Stimulated activated CD8-positive, alpha-beta memory T cell treated with anti-CD3 and anti-CD28 coated beads, Interleukin-15, amount 100 ng/mL, for 48 hours (primary cell): ENCODE measurements at regions not wholly inside any gene's neighbourhood (a gene's known extent, or its start where the extent isn't known, plus 50 kb on each side); places are given as distances from the start of the nearest gene placed in this dataset.
"Not testable (repeated sequence)": the region's sequence is repeated elsewhere in the genome, so short reads cannot be mapped to it uniquely, and the experiment has no call there.

Experiments
- DNase-seq, 2 donors: peaks; one replicate each; pipeline ENCODE4 v3.0.0-alpha.2; 2020; ENCODE audit warnings: low read depth in 2 of 2

DNA sequence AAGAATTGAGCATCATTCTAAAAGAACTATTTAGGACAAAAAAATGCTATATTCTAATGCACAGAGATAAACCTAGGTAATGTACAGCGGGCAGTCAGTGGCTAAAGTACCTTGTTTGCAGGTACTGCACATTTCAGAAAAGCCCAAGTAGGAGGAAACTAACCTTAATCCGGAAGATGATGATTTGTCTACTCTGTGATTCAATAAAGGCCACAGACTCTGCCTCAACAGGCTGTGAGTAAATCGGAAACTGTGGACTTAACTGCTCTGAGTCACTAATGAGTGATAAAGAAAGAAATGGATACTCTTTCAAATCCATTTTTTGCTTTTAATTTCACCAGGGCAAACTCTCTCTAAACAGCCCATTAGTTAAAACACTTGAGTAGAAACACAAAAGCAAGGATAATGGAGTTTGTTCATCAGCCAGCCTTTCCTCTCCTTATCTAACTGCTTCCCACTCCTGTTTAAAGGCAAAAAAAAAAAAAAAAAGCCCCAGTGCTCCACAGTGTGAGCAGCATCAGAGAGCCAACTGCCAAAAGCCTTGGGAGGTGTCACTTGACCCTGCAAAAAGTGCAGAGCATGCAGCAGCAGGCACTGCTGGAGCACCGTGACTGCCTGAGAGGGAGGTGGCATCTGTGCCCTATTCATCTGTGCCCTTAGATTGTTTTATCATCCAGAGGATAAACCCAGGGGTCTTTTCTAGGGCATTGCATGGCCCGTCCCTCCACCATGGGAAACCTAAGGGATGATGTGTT lies 187.7 kb downstream of the SATB1 start:
- no peak for DNase-seq

DNA sequence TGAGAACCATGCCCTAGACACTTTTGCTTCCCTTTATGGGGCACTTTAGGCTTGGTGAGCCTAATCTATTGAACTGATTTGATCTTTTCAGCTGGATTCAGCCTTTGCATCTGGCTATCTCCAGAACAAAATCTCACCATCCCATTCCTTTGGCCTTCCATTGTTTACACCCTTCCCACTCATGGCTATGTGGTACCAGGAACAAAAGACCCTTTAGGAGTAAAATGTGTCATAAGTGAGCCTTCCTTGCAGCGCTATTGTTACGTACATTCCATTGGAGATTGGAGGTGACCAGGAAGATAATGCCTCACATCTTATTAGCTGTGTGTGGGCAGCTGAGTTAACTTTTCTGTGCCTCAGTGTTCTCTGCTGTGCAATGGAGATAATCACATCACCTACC lies 188.4 kb downstream of the SATB1 start:
- no peak for DNase-seq

DNA sequence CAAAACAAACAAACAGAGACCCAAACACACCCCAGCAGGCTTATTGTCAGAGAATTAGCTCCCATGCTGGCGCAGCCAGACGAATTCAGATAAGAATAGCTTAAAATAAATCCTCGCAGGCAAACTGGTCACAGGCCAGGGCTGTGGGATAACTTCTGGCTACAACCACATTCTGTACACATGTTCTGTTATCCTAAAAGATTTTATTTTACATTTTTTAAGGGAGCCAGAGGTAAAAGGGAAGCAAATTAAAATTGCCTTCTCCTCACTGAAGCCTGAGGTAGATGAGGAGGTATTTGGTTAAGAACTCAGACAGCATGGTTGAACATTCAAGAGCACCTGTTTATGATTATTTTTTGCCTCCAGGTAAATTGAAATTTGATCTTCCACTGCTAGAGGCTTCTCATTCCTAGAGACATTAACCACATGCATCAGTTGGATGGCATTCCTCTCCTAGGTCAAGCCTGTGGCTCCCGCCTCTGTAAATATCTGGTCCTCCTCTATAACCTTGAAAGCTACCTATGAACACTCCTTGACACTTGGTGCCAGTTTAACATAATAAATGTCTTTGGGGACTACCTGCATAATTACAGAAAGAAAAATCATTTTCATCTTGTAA lies 190.3 kb downstream of the SATB1 start:
- no peak for DNase-seq

DNA sequence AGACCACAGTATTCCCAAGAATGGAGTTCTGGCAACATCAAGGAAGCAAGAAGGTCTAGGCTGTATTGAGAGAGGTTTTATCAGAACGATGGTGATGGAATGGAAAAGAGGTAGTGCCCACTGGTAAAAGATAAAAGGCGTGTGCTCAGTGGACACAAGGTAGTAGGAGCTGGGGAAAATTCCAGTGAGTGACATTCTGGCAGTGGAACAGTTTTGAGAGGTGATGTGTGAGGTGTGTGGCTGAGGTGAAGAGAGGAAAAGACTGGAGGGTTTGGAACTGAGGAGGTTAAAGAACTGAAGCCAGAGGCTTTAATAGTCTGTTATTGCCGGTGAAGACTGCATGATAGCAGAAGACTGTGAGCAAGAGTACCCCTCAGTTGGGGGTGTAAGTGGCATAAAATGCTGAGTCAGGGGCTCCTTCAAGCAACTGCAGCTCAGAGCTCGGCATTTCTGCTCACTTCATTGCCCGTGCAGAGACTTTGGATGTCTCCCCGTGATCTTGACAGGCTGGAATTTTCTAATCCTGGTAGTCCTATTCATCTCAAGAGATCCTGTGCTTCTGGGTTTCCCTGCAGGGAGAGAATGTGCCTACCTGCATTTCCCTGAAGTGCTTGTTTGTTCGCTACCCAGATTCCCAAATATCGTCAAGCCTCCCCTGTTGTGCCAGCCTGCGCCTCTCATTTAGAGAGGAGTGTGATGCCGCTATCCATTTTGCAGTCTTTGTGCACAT lies 191.0 kb downstream of the SATB1 start:
- no peak for DNase-seq

DNA sequence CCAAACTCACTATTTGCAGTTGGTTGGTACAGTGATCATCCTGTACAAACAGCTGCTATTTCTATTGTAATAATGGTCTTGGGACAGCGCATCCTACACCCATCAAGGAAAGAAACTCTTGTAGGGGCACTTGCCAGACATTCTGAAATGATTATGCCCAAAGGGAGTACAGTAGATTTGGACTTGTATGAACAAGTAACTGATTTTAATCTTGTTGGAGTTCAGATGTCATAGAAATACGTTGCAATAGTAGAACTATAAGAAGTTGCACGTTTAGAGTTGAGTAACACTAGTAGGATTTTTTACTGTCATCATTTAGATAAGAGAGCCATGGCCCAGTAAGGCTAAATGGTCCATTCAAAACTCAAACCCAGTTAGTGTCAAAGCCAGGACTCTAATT lies 192.8 kb downstream of the SATB1 start:
- DNase-seq: no peak

DNA sequence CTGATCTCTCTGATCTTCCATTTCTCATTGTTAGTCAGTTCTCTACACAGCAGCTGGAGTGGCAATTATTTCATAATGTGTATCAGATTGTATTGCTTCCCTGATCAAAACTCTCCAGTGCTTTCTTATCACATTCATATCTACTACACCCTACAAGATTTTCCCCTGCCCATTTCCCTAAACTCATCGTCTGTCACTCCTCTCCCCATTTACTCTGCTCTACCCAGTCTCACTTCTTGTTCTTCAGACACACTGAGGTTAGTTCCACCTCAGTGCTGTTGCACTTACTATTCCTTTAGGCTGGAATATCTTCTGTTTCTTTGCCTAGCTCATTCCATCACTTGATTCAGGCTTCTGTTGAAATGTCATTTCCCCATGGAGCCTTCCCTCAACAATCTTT lies 197.1 kb downstream of the SATB1 start:
- no peak for DNase-seq

DNA sequence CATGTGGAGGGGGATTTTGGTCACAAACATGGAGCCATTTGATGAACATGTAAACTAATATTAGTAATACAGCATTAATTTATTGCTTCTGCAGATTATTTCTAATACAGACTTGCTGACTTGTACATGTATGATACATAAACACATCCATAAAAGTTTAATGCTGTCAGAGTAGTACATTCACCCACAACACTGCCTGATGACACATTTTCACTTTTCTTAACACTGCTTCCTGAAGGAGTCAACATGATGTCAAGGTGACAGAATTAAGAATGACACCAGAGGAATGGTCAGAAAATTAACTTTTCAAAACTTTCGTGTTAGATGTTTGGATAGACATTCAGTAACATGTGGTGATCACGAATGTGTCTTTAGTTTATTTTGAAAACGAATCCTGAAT lies 199.4 kb downstream of the SATB1 start:
- DNase-seq: no peak

DNA sequence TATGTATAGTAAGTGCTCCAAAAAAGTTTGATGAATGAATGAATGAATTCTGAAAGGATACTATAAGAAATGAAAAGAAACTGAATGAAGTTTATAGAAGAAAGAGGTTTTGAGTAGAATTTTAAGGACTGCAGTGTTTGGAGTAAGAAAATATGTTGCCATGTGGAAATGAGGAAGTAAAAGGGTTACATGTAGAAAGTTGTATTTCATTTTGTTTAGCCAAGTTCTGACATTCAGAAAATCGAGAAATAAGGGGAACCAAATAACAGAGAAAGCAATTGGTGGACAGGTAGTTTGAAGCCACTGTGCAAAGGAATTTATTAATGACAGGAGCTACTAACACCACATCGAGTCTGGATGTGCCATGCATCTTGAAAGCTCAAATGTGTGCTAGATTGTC lies 200.7 kb downstream of the SATB1 start:
- no peak for DNase-seq

DNA sequence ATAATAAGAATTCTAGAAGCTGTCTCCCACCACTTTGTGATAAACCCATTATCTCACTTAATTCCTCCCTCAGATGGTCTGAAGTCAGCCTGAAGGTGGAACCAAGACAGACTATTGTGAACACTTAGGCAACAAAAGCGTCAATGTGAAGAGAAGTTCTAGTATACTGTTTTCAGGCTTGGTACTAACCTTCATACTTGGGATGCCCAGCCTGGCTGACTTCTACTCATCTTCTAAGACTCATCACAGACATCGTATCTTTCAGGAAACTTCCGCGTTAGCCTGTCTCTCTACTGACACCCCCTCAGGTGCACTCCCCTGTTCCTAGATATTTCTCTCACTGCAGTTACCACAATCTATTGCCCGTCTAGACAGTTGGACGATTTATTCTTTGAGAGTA lies 201.2 kb downstream of the SATB1 start:
- no peak for DNase-seq

DNA sequence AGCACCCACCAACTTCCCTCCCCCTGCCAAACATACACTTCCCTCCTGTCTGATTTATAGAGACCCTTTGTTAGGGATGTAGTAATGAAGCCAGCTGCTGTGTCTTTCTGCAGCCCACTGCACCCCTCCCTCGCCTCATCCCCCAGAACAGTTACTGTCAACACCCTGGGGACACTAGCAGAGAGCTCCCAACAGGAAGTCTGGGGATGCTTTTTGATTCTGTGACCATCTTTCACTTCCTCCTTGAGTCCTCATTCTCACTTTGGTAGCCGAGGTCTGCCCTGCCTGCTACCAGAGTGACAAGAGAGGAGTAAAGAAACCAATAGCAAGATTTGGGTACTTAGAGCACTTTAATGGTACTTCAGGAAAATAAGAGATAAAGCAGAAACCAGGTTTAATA lies 201.6 kb downstream of the SATB1 start:
- DNase-seq: no peak

DNA sequence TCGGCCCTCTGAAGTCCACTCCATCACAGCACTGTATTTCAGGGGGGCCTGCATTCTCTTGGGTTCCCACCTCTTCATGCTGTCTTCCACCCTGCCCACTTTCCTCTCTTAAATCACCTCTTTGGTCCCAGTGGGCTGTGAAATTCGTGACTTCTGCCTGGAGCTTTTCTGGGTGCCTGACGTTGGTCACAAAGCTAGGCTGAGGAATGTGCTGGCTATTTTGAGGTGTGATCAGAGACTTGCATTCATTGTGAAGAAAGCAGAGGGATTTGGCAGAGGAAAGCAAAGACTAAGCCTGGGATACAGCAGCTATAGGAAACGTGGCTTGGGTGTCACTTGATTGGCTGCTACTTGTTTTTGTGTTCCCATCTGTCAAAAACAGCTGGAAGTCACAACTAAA lies 202.5 kb downstream of the SATB1 start:
- DNase-seq: no peak

DNA sequence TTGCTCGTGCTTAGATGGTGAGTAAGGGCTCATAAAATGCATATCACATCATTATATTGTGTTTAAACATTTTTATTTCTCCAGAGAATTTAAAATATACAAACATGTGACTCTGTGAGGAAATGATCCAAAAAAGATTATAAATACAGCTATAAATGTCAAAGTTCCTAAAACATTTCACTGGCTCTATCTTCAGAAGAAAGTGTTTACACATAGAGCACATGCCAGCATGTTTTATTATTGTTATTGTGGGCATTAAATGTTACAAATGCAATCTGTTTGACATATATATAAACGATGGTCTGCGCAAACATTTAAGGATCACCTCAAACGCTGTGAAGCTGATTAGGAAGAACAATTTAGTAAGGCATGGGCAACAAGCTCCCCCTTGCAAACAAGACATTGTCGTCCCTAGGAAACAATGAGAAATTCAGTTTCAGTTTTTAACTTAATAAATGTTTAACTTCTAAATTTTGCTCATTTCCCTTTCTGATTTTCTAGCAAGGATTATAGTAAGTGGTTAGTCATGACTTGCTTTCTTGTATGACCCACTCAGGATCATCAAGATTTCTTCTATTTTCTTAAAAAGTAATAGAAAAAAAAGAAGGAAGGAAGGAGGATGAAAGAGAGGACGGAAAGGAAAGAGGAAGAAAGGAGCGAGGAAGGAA lies 207.5 kb downstream of the SATB1 start:
- DNase-seq: no peak

DNA sequence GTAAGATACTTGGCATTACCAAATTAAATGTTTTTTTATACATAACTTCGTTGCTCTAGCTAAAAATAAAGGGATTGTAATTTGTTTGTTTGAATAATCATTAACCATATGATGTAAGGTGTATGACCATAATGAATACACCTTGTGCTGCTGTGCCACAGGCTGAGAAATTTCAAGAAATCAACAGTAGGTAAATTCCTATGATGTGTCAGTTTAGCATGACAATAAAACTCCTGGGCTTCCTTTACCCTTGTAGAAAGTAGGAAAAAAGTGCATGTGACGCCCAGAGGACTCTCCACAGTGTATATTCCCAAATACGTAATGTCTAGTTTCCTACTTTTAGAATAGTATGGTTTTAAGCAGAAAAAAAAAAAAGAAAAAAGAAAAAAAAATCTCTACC lies 208.1 kb downstream of the SATB1 start:
- no peak for DNase-seq

DNA sequence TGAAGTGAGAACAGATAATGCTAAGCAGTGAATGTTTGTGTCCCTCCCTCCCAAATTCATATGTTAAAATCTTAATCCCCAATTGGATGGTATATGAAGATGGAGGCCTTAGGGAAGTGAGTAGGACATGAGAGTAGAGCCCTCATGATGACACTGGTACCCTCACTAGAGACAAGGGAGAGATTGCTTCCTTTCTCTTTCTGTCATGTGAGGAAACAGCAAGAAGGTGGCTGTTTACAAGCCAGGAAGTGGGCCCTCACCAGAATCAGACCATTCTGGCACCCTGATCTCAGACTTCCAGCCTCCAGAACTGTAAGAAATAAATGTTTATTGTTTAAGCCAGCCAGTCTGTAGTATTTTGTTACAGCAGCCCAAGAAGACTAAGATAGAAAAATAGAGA lies 209.5 kb downstream of the SATB1 start:
- DNase-seq: no peak

DNA sequence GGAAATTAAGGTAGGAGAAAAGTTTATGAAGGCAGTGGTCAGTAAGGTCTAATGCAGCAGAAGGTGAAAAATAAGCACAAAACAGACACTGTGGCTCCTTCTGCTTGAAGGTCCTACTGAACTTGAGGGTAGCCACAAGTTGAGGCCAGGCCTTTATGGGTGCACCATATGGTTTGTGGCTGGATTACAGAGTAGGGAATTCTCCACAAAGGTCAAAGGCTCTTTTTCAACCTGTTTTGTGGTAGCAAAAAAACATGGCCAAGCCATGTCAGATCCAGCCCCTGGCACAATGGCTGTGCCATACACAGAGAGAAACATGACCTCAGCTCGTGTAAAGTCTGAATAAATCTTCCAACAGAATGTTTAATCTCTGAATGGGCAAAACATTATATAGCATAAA lies 214.0 kb downstream of the SATB1 start:
- no peak for DNase-seq

DNA sequence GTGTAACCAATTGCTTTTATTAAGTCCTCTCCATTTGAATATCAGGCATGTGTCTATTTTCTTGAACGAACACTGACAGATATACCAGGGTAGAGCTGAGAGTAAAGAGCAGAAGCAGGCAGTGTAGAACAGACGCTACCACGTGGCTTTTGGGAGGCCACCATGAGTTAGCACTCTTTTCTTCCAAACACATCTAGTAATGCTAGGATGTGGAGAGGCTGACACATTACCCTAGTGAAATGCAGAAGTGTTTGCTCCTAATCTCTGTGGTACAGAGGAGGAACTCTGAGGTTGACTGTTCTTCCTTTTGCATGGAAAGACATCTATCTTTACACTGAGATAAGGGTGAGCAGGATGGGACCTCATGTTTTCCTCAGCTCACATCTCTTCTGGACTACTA lies 216.3 kb downstream of the SATB1 start:
- no peak for DNase-seq

DNA sequence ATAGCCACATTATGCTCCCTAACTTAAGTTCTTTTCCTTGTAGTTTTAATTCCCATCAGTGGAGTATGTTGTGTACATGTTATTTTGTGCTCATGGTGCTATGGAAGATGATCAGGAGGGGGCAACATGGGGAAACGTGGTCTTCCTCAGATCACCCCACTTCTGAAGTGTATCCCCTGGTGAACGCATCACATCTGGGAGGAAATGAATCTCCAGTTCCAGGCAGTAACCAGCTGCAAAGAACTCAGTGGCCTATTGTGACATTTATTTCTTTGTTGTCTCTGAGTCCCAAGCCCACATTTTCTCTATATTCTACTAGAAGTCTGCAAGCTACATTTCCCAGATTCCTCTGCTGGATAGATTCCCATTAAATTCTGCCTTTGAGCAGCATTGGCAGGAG lies 217.0 kb downstream of the SATB1 start:
- DNase-seq: no peak

DNA sequence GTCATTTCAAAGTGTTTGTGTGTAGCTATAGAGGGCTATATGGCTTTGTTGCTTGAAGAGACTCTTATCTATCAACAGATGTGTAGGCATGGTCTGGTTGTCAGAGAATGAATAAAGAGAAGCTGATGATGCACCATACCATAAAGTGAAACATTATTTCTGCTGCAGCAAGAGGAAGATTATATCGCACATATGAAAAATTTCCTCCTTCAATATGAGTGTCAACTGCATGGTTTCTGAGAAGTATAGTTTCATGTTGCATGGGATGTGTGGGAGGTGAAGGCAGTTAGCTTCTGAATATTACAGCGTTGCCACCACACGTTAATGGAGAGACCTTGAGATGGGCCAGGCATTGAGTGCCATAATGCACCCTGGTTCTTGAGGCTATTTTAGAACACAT lies 217.9 kb downstream of the SATB1 start:
- DNase-seq: peak in 1 of 2 donors; percentile 2

DNA sequence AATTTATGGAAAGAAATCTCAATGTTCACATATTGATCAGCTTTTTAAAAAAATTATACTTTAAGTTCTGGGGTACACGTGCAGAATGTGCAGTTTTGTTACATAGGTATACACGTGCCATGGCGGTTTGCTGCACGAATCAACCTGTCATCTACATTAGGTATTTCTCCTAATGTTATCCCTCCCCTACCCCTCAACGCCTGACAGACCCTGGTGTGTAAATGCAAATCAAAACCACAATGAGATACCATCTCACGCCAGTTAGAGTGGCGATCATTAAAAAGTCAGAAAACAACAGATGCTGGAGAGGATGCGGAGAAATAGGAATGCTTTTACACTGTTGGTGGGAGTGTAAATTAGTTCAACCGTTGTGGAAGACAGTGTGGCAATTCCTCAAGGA lies 219.4 kb downstream of the SATB1 start:
- not testable (repeated sequence) for DNase-seq

DNA sequence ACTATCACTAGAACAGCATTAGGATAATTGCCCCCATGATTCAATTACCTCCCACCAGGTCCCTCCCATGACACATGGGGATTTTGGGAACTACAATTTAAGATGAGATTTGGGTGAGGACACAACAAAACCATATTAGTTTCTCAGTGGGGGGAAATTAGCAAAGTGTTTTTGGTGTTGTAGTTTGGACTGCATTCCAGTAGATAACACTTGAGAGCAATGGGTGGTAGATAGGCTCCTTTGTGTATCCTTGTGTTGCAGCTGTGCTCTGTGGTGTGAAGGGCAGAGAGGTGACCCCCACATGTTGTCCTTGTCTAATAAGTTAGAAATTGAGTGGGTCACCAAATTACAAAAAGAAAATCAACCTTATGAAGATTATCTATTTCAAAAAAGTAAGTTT lies 223.8 kb downstream of the SATB1 start:
- no peak for DNase-seq

DNA sequence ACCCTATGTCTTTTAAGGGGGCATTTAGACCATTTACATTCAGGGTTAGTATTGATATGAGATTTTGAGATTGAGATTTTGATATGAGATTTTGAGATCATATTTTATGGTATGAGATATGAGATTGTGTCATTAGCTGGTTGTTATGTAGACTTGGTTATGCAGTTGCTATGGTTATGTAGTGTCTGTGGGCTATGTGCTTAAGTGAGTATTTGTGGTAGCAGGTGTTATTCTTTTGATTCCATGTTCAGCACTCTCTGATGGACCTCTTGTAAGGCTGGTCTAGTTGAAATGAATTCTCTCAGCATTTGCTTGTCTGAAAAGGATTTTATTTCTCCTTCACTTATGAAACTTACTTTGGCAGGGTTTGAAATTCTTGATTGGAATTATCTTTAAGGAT lies 225.4 kb downstream of the SATB1 start:
- no peak for DNase-seq

DNA sequence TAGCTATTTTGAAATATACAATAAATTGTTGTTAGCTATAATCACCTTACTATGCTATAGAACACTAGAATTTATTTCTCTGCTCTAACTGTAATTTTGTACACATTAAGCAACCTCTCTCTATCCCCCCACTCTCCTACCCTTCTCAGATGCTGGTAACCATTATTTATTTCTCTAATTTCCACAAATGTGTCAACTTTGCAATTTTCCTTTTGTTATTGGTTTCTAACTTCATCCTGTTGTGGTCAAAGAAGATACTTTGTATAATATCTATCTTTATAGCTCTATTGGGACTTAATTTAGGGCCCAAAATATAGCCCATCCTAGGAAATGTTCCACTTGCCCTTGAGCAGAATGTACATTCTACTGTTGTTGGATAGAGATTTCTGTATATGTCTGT lies 229.3 kb downstream of the SATB1 start:
- DNase-seq: no peak

DNA sequence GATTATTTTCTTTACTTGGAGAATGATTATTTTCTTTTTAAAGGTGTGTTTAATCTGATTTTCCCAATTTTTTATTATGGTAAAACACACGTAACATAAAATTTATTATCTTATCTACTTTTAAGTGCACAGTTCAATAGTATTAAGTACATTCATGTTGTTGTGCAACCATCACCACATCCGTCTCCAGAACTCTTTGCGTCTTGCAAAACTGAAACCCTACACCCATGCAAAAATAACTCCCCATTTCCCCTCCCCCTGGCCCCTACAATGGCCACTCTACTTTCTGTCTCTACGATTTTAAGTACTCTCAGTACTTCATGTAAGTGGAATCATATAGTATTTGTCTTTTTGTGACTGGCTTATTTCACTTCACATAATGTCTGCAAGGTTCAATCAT lies 230.7 kb downstream of the SATB1 start:
- no peak for DNase-seq
